ENCODE measurements at regions not wholly inside any gene's neighbourhood (a gene's known extent, or its start where the extent isn't known, plus 50 kb on each side); places are given as distances from the start of the nearest gene placed in this dataset.
"Not testable (repeated sequence)": the region's sequence is repeated elsewhere in the genome, so short reads cannot be mapped to it uniquely, and the experiment has no call there.

DNA sequence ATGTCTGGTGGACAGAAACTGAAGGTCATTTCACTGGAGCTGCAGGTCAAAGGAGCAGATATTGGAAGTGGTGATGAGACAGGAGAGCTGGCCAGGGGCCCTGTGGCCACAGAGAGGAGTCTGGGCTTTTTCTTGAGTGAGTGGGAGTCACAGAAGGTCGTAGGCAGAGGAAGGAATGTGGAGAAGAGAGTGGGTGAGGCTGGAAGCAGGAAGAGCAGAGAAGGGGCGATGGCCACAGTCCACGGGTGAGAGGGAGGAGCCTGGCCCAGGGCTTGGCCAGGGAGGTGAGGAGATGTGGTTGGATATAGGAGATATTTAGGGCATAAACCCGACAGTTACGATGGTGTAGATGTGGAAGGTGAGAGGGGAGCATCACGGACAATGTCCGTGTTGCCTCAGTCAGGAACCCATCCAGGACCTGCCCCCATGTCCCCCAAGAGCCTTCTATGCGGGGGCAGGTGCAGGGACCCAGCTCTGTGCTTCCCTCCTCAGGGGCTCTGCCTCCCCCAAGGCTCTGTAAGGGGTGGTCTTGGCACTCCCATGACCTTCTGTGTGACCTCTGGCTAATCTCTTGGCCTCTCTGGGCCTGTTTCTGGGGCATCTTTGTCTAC is 150.5 kb upstream of the PTPN1 start:
- DNase-seq (ENCODE audit: low read depth) = no peak

DNA sequence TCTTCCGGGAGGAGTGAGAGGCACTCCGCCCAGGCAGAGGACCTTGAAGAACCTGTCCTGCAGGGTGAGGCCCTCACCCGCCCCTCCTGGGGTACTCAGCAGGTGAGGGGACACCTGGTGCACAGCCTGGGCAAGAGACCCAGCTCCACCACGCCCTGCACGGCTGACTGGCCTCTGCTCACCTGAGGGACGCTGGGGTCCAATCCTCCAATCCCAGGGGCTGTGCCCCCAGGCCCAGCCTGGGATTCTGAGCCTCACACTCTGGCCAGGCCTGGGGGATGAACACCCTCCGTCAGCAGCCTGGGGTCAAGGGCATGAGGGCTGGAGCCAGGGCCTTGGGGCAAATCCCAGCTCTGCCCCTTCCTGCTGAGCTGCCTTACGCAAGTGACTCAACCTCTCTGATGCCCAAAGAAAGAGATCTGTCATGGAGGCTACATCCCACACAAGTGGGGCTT is 149.9 kb upstream of the PTPN1 start:
- DNase-seq (ENCODE audit: low read depth) = no peak

DNA sequence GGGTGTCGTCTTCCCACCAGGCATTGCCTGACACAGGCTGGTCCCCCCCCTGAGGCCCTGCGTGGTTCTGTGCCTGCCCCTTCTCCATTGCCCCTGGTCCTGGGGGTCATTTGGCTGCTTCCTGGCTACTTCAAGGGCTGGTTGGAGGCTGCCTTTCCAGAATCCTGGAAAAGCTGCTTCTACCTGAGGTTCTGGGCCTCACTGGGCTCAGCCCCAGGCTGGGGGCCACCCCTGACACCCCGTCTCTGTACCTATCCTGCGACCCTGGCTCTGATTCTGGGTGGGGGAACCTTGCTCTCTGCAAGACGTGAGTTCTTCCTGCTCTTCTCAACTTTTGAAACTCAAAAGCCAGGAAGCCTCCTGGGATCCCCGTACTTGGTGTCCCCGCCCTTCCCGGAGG is 149.3 kb upstream of the PTPN1 start:
- DNase-seq (ENCODE audit: low read depth) = no peak

- DNase-seq (ENCODE audit: low read depth) = not testable (repeated sequence)
Observed at GRCh38 chr20:50362177-50362576, 148.0 kb upstream of the PTPN1 start.

GRCh38 chr20:50363027-50363426 is 147.2 kb upstream of the PTPN1 start:
- no peak for DNase-seq (ENCODE audit: low read depth)

DNA sequence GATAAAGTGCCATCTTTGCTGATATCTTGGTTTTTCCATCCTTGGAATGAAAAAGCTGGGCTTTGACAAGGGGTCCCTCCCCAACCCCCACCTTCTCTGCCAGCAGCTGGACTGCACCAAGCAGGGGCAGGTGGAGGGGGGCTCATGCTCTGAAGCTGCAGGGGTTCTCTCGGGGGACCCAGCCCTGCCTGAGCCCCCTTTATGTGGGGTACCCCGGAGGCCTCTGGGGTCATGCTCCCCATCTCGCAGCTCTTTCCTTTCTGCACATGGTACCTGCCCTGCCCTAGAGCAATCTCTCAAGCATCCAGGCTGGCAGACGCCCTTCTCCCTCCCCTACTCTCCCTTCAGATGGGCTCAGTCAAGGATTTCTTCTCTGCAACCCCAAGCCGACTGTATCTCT is 146.7 kb upstream of the PTPN1 start:
- DNase-seq (ENCODE audit: low read depth) = no peak

GRCh38 chr20:50364542-50364941 is 145.6 kb upstream of the PTPN1 start:
- no peak for DNase-seq (ENCODE audit: low read depth)

- DNase-seq (ENCODE audit: low read depth) = peak; percentile 92
Observed at GRCh38 chr20:50366270-50367103, 143.7 kb upstream of the PTPN1 start.

DNA sequence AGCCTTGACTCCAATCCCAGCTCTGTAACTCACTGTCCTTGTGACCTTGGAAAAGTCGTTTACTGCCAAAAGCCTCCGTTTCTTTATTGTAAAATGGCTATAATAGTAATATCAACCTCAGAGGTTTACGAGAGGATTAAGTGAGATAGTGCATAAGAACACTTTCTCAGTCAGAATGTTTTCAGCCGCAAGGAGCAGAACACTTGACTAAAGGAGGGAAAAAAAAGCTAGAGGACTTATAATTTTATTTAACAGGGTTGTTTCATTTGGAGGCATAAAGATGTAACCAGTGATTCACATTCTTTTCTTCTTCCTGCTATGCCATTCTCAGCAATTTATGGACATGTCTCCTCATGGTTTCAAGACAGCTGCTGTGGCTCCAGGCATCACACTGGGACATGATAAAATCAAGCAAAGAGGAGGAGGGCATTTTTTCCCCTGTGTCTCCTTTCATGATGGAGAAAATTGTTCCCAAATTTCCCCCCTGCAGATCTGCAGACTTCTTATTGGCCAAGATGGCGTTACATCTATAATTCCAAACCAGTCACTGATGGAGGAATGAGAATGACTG is 143.0 kb upstream of the PTPN1 start:
- DNase-seq (ENCODE audit: low read depth) = no peak

DNA sequence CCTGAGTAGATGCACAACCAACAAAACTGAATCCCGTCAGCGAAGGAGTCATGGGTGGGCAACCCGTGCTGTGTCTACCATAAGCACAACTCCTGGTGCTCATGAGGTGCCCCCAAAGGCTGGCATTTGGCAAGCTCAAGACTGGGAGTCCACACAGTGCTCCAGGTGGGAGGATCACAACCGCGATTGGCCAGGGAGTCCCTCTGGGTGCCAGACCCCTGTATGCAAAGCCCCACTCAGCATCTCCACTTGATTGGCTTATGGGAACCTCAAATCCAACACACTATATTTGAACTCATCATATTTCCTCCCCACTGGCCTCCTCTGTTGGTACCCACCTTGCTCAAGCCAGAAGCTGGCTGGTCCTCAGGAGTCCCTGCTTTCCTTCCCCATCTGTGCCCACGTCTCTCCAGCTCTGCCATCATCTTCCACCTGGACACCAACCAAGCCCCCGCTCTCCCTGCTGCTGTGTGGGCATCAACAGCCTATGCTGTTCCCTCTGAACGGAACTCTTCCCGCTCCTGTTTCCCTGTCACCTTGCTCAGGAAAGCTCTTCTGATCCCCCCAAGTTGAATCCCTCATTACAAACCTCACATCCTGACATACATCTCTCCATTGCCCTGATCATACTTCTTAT is 142.3 kb upstream of the PTPN1 start:
- DNase-seq (ENCODE audit: low read depth) = no peak

GRCh38 chr20:50368386-50368785 is 141.8 kb upstream of the PTPN1 start:
- no peak for DNase-seq (ENCODE audit: low read depth)

- DNase-seq (ENCODE audit: low read depth) = no peak
Observed at GRCh38 chr20:50368813-50369224, 141.4 kb upstream of the PTPN1 start.

- DNase-seq (ENCODE audit: low read depth) = no peak
Observed at GRCh38 chr20:50369225-50370035, 140.8 kb upstream of the PTPN1 start.

DNA sequence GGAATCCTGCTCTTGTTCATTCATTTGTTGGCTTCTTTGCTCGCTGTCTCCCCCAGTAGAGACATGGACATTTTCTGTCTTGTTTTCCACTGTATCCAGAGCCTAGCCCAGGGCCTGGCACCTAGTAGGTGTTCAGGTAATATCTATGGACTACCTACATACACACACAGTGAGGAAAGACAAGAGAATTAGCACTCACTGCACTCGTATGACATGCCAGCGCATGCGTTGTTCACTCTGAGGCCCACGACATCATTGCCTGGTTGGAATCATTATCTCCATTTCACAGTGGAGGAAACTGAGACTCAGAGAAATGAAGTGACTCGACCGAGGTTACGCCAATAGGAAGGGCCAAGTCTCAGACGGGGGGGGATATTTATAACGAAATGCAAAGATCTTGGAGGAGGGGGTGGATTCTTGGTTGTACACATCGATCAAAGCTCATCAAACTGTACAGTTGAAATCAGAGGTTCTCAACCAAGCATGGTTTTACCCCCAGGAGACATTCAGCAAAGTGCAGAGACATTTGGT is 140.1 kb upstream of the PTPN1 start:
- no peak for DNase-seq (ENCODE audit: low read depth)

DNA sequence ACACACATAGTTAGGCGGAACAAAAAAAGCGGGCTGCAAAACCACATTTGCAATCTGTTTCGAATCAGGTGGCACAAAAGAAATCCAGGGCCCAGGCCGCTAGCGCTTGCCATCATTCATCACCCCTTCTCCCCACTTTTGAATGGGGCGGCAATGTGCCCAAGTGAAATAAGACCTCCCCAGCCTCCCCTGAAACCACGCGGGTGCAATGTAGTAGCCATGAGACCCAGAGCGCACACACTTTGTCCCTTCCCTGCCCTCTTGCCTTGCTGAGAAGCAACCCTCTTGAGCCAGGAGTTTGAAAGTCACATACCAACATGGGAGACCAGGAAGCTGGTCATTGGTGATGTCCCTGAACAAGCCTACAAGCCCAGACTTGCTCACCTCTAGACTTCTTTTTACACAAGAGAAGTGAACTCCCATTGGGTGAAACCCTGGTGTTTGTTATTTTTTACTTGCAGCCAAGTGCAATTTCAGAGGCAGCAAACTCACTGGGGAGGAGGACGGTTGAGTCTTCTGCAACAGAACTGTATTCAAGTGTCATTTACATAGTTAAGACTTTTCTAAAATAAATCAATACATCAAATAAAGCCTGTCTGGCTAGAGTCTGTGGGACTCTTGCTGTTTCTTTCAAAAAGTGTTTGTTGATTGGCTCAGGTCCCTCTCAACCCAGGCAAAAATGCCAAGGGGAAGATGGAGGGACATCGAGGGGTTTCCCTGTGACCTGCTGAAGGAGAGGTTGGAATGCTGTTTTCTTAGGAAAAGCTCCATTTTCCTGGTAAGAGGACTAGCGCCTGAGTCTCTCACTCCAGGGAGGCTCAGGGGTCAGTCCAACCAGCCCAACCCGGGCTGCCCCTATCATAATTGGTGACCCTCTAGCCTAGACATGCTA is 138.1 kb upstream of the PTPN1 start:
- DNase-seq (ENCODE audit: low read depth) = no peak

- peak; percentile 32 for DNase-seq (ENCODE audit: low read depth)
Observed at GRCh38 chr20:50372770-50373088, 137.5 kb upstream of the PTPN1 start.

DNA sequence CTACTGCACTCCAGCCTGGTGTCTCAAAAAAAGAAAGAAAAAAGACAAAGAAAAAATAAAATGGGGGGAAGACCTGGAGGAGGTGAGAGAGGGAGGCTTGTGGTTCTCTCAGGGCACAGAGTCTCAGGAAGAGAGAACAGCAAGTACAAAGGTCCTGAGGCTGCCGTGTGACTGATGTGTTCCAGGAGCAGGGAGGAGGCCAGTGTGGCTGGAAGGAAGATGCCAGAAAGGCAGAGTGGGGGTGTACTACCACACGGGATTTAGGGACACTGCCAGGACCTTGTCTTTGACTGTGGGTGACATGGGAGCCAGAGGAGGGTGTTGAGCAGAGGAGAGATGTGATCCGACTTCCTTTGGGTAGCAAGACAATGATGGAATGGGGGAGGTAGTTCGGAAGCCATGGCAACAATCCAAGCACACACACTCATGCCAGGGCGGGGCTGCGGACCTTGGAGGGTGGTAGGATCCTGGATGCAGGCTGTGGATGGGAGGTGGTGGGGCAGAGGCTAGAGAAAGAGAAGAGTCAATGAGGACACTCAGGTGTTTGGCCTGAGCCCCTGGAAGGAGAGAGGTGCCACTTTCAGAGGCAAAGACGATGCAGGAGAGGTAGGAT is 136.4 kb upstream of the PTPN1 start:
- DNase-seq (ENCODE audit: low read depth) = no peak

DNA sequence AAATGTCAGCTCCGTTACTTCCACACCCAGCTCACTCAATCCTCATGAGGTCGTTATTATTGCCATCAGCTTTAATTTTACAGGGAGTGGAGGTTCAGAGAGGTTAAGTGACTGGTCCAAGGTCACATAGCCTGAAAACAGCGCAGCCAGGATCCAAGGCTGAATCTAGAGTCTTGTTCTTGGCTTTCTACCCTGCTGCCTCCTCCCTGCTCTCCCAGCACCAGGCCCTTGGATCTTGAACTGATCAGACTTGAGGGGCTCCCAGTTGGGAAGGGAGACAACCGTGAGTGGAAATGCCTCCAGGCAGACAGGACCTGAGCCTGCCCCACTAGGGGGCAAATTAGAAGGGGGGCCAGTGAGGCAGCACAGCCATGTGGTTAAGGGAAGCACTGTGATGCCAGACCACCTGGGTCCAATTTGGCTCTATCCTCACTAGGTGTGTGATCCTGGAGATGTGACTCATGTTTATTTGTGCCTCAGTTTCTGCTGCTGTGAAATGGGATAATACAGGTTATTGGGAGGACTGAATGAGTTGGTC is 135.6 kb upstream of the PTPN1 start:
- no peak for DNase-seq (ENCODE audit: low read depth)

GRCh38 chr20:50376179-50376887 is 133.8 kb upstream of the PTPN1 start:
- no peak for DNase-seq (ENCODE audit: low read depth)
